Stimulated activated CD8-positive, alpha-beta memory T cell treated with anti-CD3 and anti-CD28 coated beads, Interleukin-7, amount 100 ng/mL, for 1 hour (primary cell): ENCODE measurements at regions not wholly inside any gene's neighbourhood (a gene's known extent, or its start where the extent isn't known, plus 50 kb on each side); places are given as distances from the start of the nearest gene placed in this dataset.

Experiments used
- DNase-seq, 2 donors: peaks; one replicate each; pipeline ENCODE4 v3.0.0-alpha.2; 2020; ENCODE audit warnings: low read depth in 2 of 2

GRCh38 chr15:69945729-69946128 lies 152.0 kb downstream of the TLE3 start:
- DNase-seq: no peak

GRCh38 chr15:69946870-69947269 lies 150.8 kb downstream of the TLE3 start:
- no peak for DNase-seq

- no peak for DNase-seq
Measured at GRCh38 chr15:69947394-69947793, 150.3 kb downstream of the TLE3 start.

GRCh38 chr15:69949485-69949884 lies 148.2 kb downstream of the TLE3 start:
- no peak for DNase-seq

GRCh38 chr15:69951256-69951897 lies 146.3 kb downstream of the TLE3 start:
- DNase-seq: no peak

GRCh38 chr15:69951898-69952555 lies 145.7 kb downstream of the TLE3 start:
- DNase-seq: no peak

GRCh38 chr15:69953051-69953450 lies 144.7 kb downstream of the TLE3 start:
- no peak for DNase-seq

- DNase-seq: no peak
Measured at GRCh38 chr15:69953816-69954215, 143.9 kb downstream of the TLE3 start.

GRCh38 chr15:69954666-69955065 lies 143.1 kb downstream of the TLE3 start:
- DNase-seq: no peak

GRCh38 chr15:69955240-69955894 lies 142.3 kb downstream of the TLE3 start:
- no peak for DNase-seq

GRCh38 chr15:69956417-69956816 lies 141.3 kb downstream of the TLE3 start:
- no peak for DNase-seq

GRCh38 chr15:69957175-69957574 lies 140.5 kb downstream of the TLE3 start:
- DNase-seq: no peak

GRCh38 chr15:69958496-69959084 lies 139.1 kb downstream of the TLE3 start:
- DNase-seq: no peak

GRCh38 chr15:69962561-69962960 lies 135.2 kb downstream of the TLE3 start:
- DNase-seq: no peak

GRCh38 chr15:69963385-69963784 lies 134.3 kb downstream of the TLE3 start:
- DNase-seq: no peak

GRCh38 chr15:69971771-69972170 lies 125.9 kb downstream of the TLE3 start:
- no peak for DNase-seq

- DNase-seq: no peak
Measured at GRCh38 chr15:69972436-69972835, 125.3 kb downstream of the TLE3 start.

GRCh38 chr15:69973102-69973714 lies 124.5 kb downstream of the TLE3 start:
- no peak for DNase-seq

GRCh38 chr15:69973880-69974279 lies 123.8 kb downstream of the TLE3 start:
- no peak for DNase-seq

- no peak for DNase-seq
Measured at GRCh38 chr15:69974321-69974720, 123.4 kb downstream of the TLE3 start.

GRCh38 chr15:69976366-69976994 lies 121.2 kb downstream of the TLE3 start:
- DNase-seq: no peak

- DNase-seq: no peak
Measured at GRCh38 chr15:69978603-69979002, 119.1 kb downstream of the TLE3 start.
